ENCODE measurements at regions not wholly inside any gene's neighbourhood (a gene's known extent, or its start where the extent isn't known, plus 50 kb on each side); places are given as distances from the start of the nearest gene placed in this dataset.

GRCh38 chr1:238396140-238396539, 505.4 kb upstream of the ZP4 start:
- TF ChIP-seq FOXP1 (IDR thresholded peaks at IDR 0.05) (no peak), FOXP1 (CRISPR knock-in tag; IDR thresholded peaks at IDR 0.05) (no peak), CCDC6 (CRISPR knock-in tag; IDR thresholded peaks at IDR 0.05) (no peak), MAFK (conservative IDR thresholded peaks at IDR 0.05 in 1 of 2, IDR thresholded peaks at IDR 0.05 in 1 of 2; ENCODE audit: low read length in 2 of 2) (peak; percentile 8 to 49; a peak in 2 of 4 replicates), ETV5 (CRISPR knock-in tag; IDR thresholded peaks at IDR 0.05; ENCODE audit: borderline replicate concordance) (no peak), TOE1 (CRISPR knock-in tag; IDR thresholded peaks at IDR 0.05) (no peak), MAFF (IDR thresholded peaks at IDR 0.05; ENCODE audit: low read depth, low read length) (0 out of 2 replicates have a peak, but pooled peaks have one; percentile 29), TEAD2 (CRISPR knock-in tag; IDR thresholded peaks at IDR 0.05) (no peak), STAG1 (CRISPR knock-in tag; IDR thresholded peaks at IDR 0.05) (no peak), EZH2 (conservative IDR thresholded peaks at IDR 0.05; ENCODE audit: low read depth, low read length) (no peak)
- H3K9ac ChIP-seq (ENCODE audit: insufficient read depth, low read depth, low read length) = no peak overlapping the region
- DNase-seq (ENCODE audit: low spot score) (no peak), ATAC-seq (no peak), FAIRE-seq (no peak)
- H3K27me3 ChIP-seq (ENCODE audit: control insufficient read depth in 1 of 2, insufficient read depth in 2 of 2, low read length in 2 of 2) = no peaks in the 10 kb centered on the region
- H3K9me3 ChIP-seq (ENCODE audit: low read length) = peaks cover 88% of the 10 kb centered on the region
- H3K79me2 ChIP-seq (ENCODE audit: insufficient read depth, low read length) = no peaks in the 10 kb centered on the region
- no peaks in the 10 kb centered on the region for H4K20me1 ChIP-seq (ENCODE audit: insufficient read depth, low read length)
- BruUV-seq (replicated peaks) = no TSS peak
- in situ Hi-C loops (cut with HindIII; ENCODE audit: extremely low pct_ligation_motif_present, low pct_unique_long_range_greater_than_20kb) (no loop called here), intact Hi-C loops (cut with micrococcal nuclease; ENCODE audit: unreplicated experiment) (no loop called here)
- no peak overlapping the region for H2AFZ ChIP-seq (ENCODE audit: low read length)
- ChIA-PET POLR2A (no interaction called here), CTCF (ENCODE audit: low intra/inter-chr PET ratio, low total read pairs) (no interaction called here)
- no peaks in the 10 kb centered on the region for H3K4me1 ChIP-seq (ENCODE audit: insufficient read depth, low read length)
- H3K4me2 ChIP-seq (ENCODE audit: low read depth, low read length) = no peak overlapping the region
- H3K27ac ChIP-seq (ENCODE audit: extremely low read length, insufficient read depth, low read length) = no peak overlapping the region
- H3K36me3 ChIP-seq (replicated peaks in 1 of 2; ENCODE audit: control insufficient read depth in 1 of 2, insufficient read depth in 2 of 2, low read length in 2 of 2) = no peaks in the 10 kb centered on the region
- H3K4me3 ChIP-seq (replicated peaks in 1 of 3; ENCODE audit: insufficient read depth in 1 of 3, low read depth in 2 of 3, low read length in 3 of 3) = no peak overlapping the region

DNA sequence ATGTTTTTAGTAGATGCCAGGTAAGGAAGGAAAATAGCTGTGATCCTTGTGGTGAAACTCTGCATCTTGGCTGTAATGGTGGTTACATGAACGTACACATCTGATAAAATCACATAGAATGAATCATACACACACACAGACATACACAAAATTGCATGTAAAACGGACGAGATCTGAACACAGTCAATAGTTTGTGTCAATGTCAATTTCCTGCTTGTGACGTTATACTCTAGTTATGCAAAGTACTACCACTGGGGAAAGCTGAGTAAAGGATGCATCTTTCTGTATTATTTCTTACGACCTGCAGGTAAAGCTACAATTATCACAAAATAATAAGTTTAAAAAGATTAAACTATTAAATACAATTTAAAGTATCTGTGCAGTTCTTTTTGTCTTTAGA, 493.7 kb upstream of the ZP4 start:
- intact Hi-C loops (cut with micrococcal nuclease; ENCODE audit: unreplicated experiment) (no loop called here), in situ Hi-C loops (cut with HindIII; ENCODE audit: extremely low pct_ligation_motif_present, low pct_unique_long_range_greater_than_20kb) (no loop called here)
- no peak for FAIRE-seq
- Histone ChIP-seq H3K9ac (ENCODE audit: insufficient read depth, low read depth, low read length) (no peak overlapping the region), H3K4me2 (ENCODE audit: low read depth, low read length) (no peak overlapping the region), H3K9me3 (ENCODE audit: low read length) (peaks cover 86% of the 10 kb centered on the region), H3K4me3 (replicated peaks in 1 of 3; ENCODE audit: insufficient read depth in 1 of 3, low read depth in 2 of 3, low read length in 3 of 3) (no peak overlapping the region), H2AFZ (ENCODE audit: low read length) (no peak overlapping the region), H3K4me1 (ENCODE audit: insufficient read depth, low read length) (no peaks in the 10 kb centered on the region), H4K20me1 (ENCODE audit: insufficient read depth, low read length) (no peaks in the 10 kb centered on the region), H3K27ac (ENCODE audit: extremely low read length, insufficient read depth, low read length) (no peak overlapping the region), H3K36me3 (replicated peaks in 1 of 2; ENCODE audit: control insufficient read depth in 1 of 2, insufficient read depth in 2 of 2, low read length in 2 of 2) (no peaks in the 10 kb centered on the region), H3K27me3 (ENCODE audit: control insufficient read depth in 1 of 2, insufficient read depth in 2 of 2, low read length in 2 of 2) (no peaks in the 10 kb centered on the region), H3K79me2 (ENCODE audit: insufficient read depth, low read length) (no peaks in the 10 kb centered on the region)
- POLR2A ChIA-PET = no interaction called here
- BruUV-seq (replicated peaks) = no TSS peak
- TF ChIP-seq ZNF326 (CRISPR knock-in tag; IDR thresholded peaks at IDR 0.05; ENCODE audit: borderline replicate concordance) (no peak), ZNF546 (CRISPR knock-in tag; conservative IDR thresholded peaks at IDR 0.05) (no peak), NRL (CRISPR knock-in tag; IDR thresholded peaks at IDR 0.05; ENCODE audit: borderline replicate concordance) (no peak), ZNF775 (CRISPR knock-in tag; IDR thresholded peaks at IDR 0.05; ENCODE audit: borderline replicate concordance) (no peak), MAFK (conservative IDR thresholded peaks at IDR 0.05 in 1 of 2, IDR thresholded peaks at IDR 0.05 in 1 of 2; ENCODE audit: low read length in 2 of 2) (no peak), ZNF337 (CRISPR knock-in tag; IDR thresholded peaks at IDR 0.05; ENCODE audit: borderline replicate concordance, low read depth) (no peak)
- CTCF ChIA-PET (ENCODE audit: low intra/inter-chr PET ratio, low total read pairs) = no interaction called here
- 1% methylated on average over 5 of the region's 5 CpGs for WGBS (ENCODE audit: low lambda C conversion rate)
- ATAC-seq = no peak
- DNase-seq (ENCODE audit: low spot score) = no peak
